IMR-90 (cell line): ENCODE measurements at regions not wholly inside any gene's neighbourhood (a gene's known extent, or its start where the extent isn't known, plus 50 kb on each side); places are given as distances from the start of the nearest gene placed in this dataset.

Experiments used
- ATAC-seq: fragments of 200-7000 bp; cut with Tn5 transposase; 2 replicates; pipeline ENCODE4 v1.9.1; 2020; ENCODE audit warnings: low read depth, mild to moderate bottlenecking, moderate library complexity
- BruUV-seq: library from RNA; stranded (reverse); fragments of 400-500 nt; replicated peaks from 2 replicates; lab custom pipeline; 2021; lab: Mats Ljungman, UMichigan
- CTCF ChIA-PET: fragments of 300-600 bp; formaldehyde crosslinking; extraction: SDS; loops from one replicate; lab custom pipeline; 2021; ENCODE audit warnings: antibody characterized with exemption; lab: Yijun Ruan, JAX
- POLR2A ChIA-PET: fragments of 300-600 bp; sonication (Branson Sonifier 250); formaldehyde crosslinking; loops from one replicate; lab custom pipeline; 2022; ENCODE audit warnings: antibody characterized with exemption; ENCODE audit not compliant: unreplicated experiment; lab: Charles Lee
- DNase-seq: peaks from one replicate; pipeline ENCODE4 v3.0.0; 2013
- H2AFZ ChIP-seq: replicated peaks from 2 replicates; pipeline ENCODE3; 2013; ENCODE audit warnings: low read length, mild to moderate bottlenecking; ENCODE audit not compliant: poor library complexity
- H2AK5ac ChIP-seq: 2 replicates; pipeline ENCODE4 v1.6.1; 2013; ENCODE audit warnings: low read depth, low read length, inconsistent platforms
- H2AK9ac ChIP-seq: replicated peaks from 2 replicates; pipeline ENCODE3; 2013; ENCODE audit warnings: mild to moderate bottlenecking, low read depth, low read length, moderate library complexity; ENCODE audit not compliant: poor library complexity
- H2BK120ac ChIP-seq: 2 replicates; pipeline ENCODE4 v1.6.1; 2013; ENCODE audit warnings: low read depth, low read length, inconsistent platforms
- H2BK15ac ChIP-seq: 3 replicates; pipeline ENCODE4 v1.6.1; 2013; ENCODE audit warnings: low read depth, low read length, inconsistent platforms
- H2BK20ac ChIP-seq: 2 replicates; pipeline ENCODE4 v1.6.1; 2013; ENCODE audit warnings: low read depth, mild to moderate bottlenecking, inconsistent platforms, low read length, moderate library complexity
- H2BK5ac ChIP-seq: 2 replicates; pipeline ENCODE4 v1.6.1; 2013; ENCODE audit warnings: mild to moderate bottlenecking, low read depth, low read length, inconsistent platforms; ENCODE audit not compliant: poor library complexity, severe bottlenecking
- H3K14ac ChIP-seq: replicated peaks from 2 replicates; pipeline ENCODE4 v1.6.1; 2013; ENCODE audit warnings: low read depth, low read length, inconsistent platforms
- H3K18ac ChIP-seq: 2 replicates; pipeline ENCODE4 v1.6.1; 2013; ENCODE audit warnings: low read depth, low read length, control low read depth
- H3K23ac ChIP-seq: 2 replicates; pipeline ENCODE4 v1.6.1; 2013; ENCODE audit warnings: low read depth, low read length, inconsistent platforms
- H3K27ac ChIP-seq: 2 replicates; pipeline ENCODE4 v1.5.1; 2013; ENCODE audit warnings: mild to moderate bottlenecking, control low read depth, low read length; ENCODE audit not compliant: insufficient read depth
- H3K27me3 ChIP-seq: 2 replicates; pipeline ENCODE4 v1.6.1; 2013; ENCODE audit warnings: low read length; ENCODE audit not compliant: control insufficient read depth, insufficient read depth
- H3K36me3 ChIP-seq: 2 replicates; pipeline ENCODE4 v1.6.1; 2013; ENCODE audit warnings: low read length, mixed read lengths; ENCODE audit not compliant: control insufficient read depth, insufficient read depth
- H3K4ac ChIP-seq: 2 replicates; pipeline ENCODE4 v1.6.1; 2013; ENCODE audit warnings: low read depth, low read length, inconsistent platforms
- H3K4me1 ChIP-seq: 2 replicates; pipeline ENCODE4 v1.6.1; 2013; ENCODE audit warnings: low read length, mixed read lengths; ENCODE audit not compliant: control insufficient read depth, insufficient read depth
- H3K4me2 ChIP-seq: 2 replicates; pipeline ENCODE4 v1.6.1; 2013; ENCODE audit warnings: low read depth, mild to moderate bottlenecking, control low read depth, low read length, moderate library complexity
- H3K4me3 ChIP-seq: 2 replicates; pipeline ENCODE4 v1.5.1; 2013; ENCODE audit warnings: low read depth, mild to moderate bottlenecking, control low read depth, low read length, moderate library complexity; ENCODE audit not compliant: insufficient read depth
- H3K56ac ChIP-seq: 2 replicates; pipeline ENCODE4 v1.6.1; 2013; ENCODE audit warnings: low read length, inconsistent platforms; ENCODE audit not compliant: insufficient read depth; ENCODE audit errors: extremely low read depth
- H3K79me1 ChIP-seq, 2 experiments: 2 replicates each; pipeline ENCODE4 v1.6.1; 2013; ENCODE audit warnings: low read length in 2 of 2, inconsistent platforms in 1 of 2, low read depth in 1 of 2
- H3K9ac ChIP-seq: 2 replicates; pipeline ENCODE4 v1.6.1; 2013; ENCODE audit warnings: low read depth, low read length, control low read depth
- H3K9me1 ChIP-seq: 2 replicates; pipeline ENCODE4 v1.6.1; 2013; ENCODE audit warnings: low read length, inconsistent platforms; ENCODE audit not compliant: insufficient read depth
- H3K9me3 ChIP-seq: 2 replicates; pipeline ENCODE4 v1.6.1; 2013; ENCODE audit warnings: low read length; ENCODE audit not compliant: control insufficient read depth, insufficient read depth
- H4K20me1 ChIP-seq: 2 replicates; pipeline ENCODE4 v1.6.1; 2013; ENCODE audit warnings: low read length, inconsistent platforms; ENCODE audit not compliant: insufficient read depth
- H4K5ac ChIP-seq: 2 replicates; pipeline ENCODE4 v1.6.1; 2013; ENCODE audit warnings: mild to moderate bottlenecking, low read depth, low read length, control low read depth
- H4K8ac ChIP-seq, 2 experiments: 2 replicates each; pipeline ENCODE4 v1.6.1; 2013; ENCODE audit warnings: low read depth in 2 of 2, low read length in 2 of 2, control low read depth in 1 of 2, inconsistent platforms in 1 of 2
- H4K91ac ChIP-seq: 2 replicates; pipeline ENCODE4 v1.6.1; 2013; ENCODE audit warnings: low read depth, low read length, inconsistent platforms; ENCODE audit not compliant: insufficient read depth
- BHLHE40 ChIP-seq: fragments of 150-350 bp; IDR thresholded peaks from 2 replicates; pipeline ENCODE4 v1.6.1; 2016; ENCODE audit warnings: mild to moderate bottlenecking, low read depth, low read length
- CEBPB ChIP-seq: IDR thresholded peaks from 2 replicates; pipeline ENCODE4 v1.6.1; 2012; ENCODE audit warnings: low read depth, low read length, improper control_type of control experiment
- CHD1 ChIP-seq: IDR thresholded peaks from 2 replicates; pipeline ENCODE4 v1.6.1; 2012; ENCODE audit warnings: low read depth, low read length, improper control_type of control experiment
- ELK1 ChIP-seq: fragments of 150-350 bp; IDR thresholded peaks from 2 replicates; pipeline ENCODE4 v1.6.1; 2016; ENCODE audit warnings: low read depth, mild to moderate bottlenecking, low read length, moderate library complexity, borderline replicate concordance
- FOS ChIP-seq: fragments of 150-350 bp; IDR thresholded peaks from 2 replicates; pipeline ENCODE4 v1.6.1; 2016; ENCODE audit warnings: low read depth, low read length
- MAFK ChIP-seq: IDR thresholded peaks from 2 replicates; pipeline ENCODE4 v1.6.1; 2012; ENCODE audit warnings: low read depth, low read length, improper control_type of control experiment
- MAZ ChIP-seq: IDR thresholded peaks from 2 replicates; pipeline ENCODE4 v1.6.1; 2012; ENCODE audit warnings: low read depth, mild to moderate bottlenecking, low read length, improper control_type of control experiment, moderate library complexity, borderline replicate concordance
- MXI1 ChIP-seq: IDR thresholded peaks from 2 replicates; pipeline ENCODE4 v1.6.1; 2012; ENCODE audit warnings: low read depth, mild to moderate bottlenecking, low read length, moderate library complexity, borderline replicate concordance
- NFE2L2 ChIP-seq: fragments of 150-350 bp; IDR thresholded peaks from 2 replicates; pipeline ENCODE4 v1.6.1; 2016; ENCODE audit warnings: low read depth, mild to moderate bottlenecking, low read length
- POLR2A ChIP-seq: IDR thresholded peaks from 2 replicates; pipeline ENCODE4 v1.6.1; 2012; ENCODE audit warnings: mild to moderate bottlenecking, low read depth, low read length
- RAD21 ChIP-seq: IDR thresholded peaks from 2 replicates; pipeline ENCODE4 v1.6.1; 2012; ENCODE audit warnings: low read length, improper control_type of control experiment
- RCOR1 ChIP-seq: IDR thresholded peaks from 2 replicates; pipeline ENCODE4 v1.6.1; 2012; ENCODE audit warnings: mild to moderate bottlenecking, low read length, improper control_type of control experiment; ENCODE audit not compliant: insufficient replicate concordance
- RFX5 ChIP-seq: IDR thresholded peaks from 2 replicates; pipeline ENCODE4 v1.8.0; 2012; ENCODE audit warnings: low read depth, mild to moderate bottlenecking, low read length, moderate library complexity
- SMC3 ChIP-seq: fragments of 150-350 bp; IDR thresholded peaks from 2 replicates; pipeline ENCODE4 v1.6.1; 2016; ENCODE audit warnings: low read depth, mild to moderate bottlenecking, antibody characterized with exemption, low read length, moderate library complexity
- USF2 ChIP-seq: fragments of 150-350 bp; IDR thresholded peaks from 2 replicates; pipeline ENCODE4 v1.6.1; 2017; ENCODE audit warnings: mild to moderate bottlenecking, antibody characterized with exemption, low read length, low read depth
- WGBS, 2 experiments: methylation state at CpG; one replicate each; pipeline versions ENCODE4 v1.1.5 to v1.1.7; 2013; ENCODE audit warnings: missing lambda C conversion rate in 2 of 2; ENCODE audit not compliant: insufficient read length in 1 of 2; ENCODE audit errors: extremely low coverage in 2 of 2; 5-methylcytosine and 5-hydroxymethylcytosine counted together
- dilution Hi-C: fragments of 300-500 bp; cut with HindIII; formaldehyde crosslinking; loops from one replicate; pipeline ENCODE4 v1.14.3; 2018; ENCODE audit warnings: low sequenced_read_pairs; ENCODE audit not compliant: unreplicated experiment
- in situ Hi-C: fragments of 300-500 bp; cut with MboI; formaldehyde crosslinking; loops from 3 replicates; pipeline ENCODE4 v1.14.3; 2019; ENCODE audit warnings: low sequenced_read_pairs, inconsistent platforms, mixed read lengths
- intact Hi-C: fragments of 100-400 bp; cut with micrococcal nuclease; formaldehyde crosslinking; loops from 2 replicates; pipeline ENCODE4 v1.10.0; 2022
- TF ChIP-seq, protein P1 (sequence below): conservative IDR thresholded peaks from 2 replicates; pipeline ENCODE4 v1.5.1; 2012; ENCODE audit warnings: mild to moderate bottlenecking, low read depth, low read length, improper control_type of control experiment

DNA sequence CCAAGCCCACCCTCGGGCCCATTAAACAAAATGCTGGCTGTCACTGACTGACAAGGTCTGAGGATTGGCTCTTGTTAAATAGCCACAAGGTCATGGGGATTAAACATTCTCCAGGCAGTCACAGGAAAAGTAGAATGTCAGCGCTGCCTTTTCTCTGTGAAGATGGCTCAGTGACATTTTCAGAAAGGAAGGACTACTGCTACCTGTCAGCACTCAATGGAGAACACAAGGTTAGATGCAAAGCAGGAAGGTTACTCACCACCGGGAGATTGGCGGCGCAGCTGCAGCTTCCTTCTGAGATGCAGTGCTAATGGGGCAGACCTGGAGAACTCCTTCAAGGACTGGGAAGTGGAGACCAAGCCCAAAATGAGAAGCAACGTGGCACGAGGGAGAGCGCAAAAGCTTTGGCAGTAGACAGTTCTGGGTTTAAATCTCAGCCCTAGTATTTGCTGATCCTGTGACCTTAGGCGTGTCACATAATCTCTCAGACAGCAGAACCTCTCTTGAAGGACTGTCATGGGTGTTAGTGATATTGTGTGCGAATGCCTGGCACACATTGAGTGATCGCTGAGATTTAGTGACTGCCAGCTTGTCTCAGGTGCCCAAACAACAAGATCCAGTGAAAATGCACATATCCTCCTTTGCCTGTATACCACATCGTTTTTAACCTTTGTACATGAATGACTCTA, 213.1 kb upstream of the BOD1L1 start:
- H4K20me1 ChIP-seq, result no peaks in the 10 kb centered on the region
- H2AK5ac ChIP-seq, result no peak overlapping the region
- WGBS, 2 experiments, result 74% methylated on average over 4 of the region's 12 CpGs; no CpG with 5 or more reads in 1 of the 2 experiments
- H3K4me1 ChIP-seq, result no peaks in the 10 kb centered on the region
- no peaks in the 10 kb centered on the region for H3K27me3 ChIP-seq
- H4K5ac ChIP-seq, result no peak overlapping the region
- no peak overlapping the region for H3K14ac ChIP-seq
- H3K9me1 ChIP-seq, result no peaks in the 10 kb centered on the region
- BruUV-seq, result no TSS peak
- DNase-seq (no peak), ATAC-seq (no peak)
- H4K8ac ChIP-seq, result no peak overlapping the region
- H3K23ac ChIP-seq, result no peak overlapping the region
- H3K56ac ChIP-seq, result no peak overlapping the region
- no peak overlapping the region for H2BK120ac ChIP-seq
- H2AFZ ChIP-seq, result peak overlapping the region; percentile 63
- H4K91ac ChIP-seq, result no peak overlapping the region
- H2BK20ac ChIP-seq, result no peak overlapping the region
- ChIA-PET POLR2A (no interaction called here), CTCF (interaction anchor here (1.3 kb wide), 1 partner anchor 16 kb away, joined by 3 read pairs; no protein-coding TSS in a partner anchor)
- in situ Hi-C loops (no loop called here), intact Hi-C loops (no loop called here), dilution Hi-C loops (no loop called here)
- H3K9me3 ChIP-seq, result no peaks in the 10 kb centered on the region
- H3K4me2 ChIP-seq, result no peak overlapping the region
- H3K36me3 ChIP-seq, result no peaks in the 10 kb centered on the region
- no peak overlapping the region for H3K18ac ChIP-seq
- no peaks in the 10 kb centered on the region for H3K79me1 ChIP-seq
- H3K9ac ChIP-seq, result no peak overlapping the region
- H3K27ac ChIP-seq, result no peak overlapping the region
- H3K4me3 ChIP-seq, result no peak overlapping the region
- peak overlapping the region; percentile 39 for H2AK9ac ChIP-seq
- no peak overlapping the region for H3K4ac ChIP-seq
- no peak overlapping the region for H2BK15ac ChIP-seq
- TF ChIP-seq RAD21 (no peak), SMC3 (no peak), CHD1 (no peak), ELK1 (no peak), USF2 (no peak), MXI1 (no peak), NFE2L2 (no peak), RFX5 (no peak), POLR2A (no peak), CEBPB (no peak), MAFK (no peak), RCOR1 (no peak), MAZ (no peak), BHLHE40 (no peak), FOS (no peak)
- TF ChIP-seq, protein P1, sequence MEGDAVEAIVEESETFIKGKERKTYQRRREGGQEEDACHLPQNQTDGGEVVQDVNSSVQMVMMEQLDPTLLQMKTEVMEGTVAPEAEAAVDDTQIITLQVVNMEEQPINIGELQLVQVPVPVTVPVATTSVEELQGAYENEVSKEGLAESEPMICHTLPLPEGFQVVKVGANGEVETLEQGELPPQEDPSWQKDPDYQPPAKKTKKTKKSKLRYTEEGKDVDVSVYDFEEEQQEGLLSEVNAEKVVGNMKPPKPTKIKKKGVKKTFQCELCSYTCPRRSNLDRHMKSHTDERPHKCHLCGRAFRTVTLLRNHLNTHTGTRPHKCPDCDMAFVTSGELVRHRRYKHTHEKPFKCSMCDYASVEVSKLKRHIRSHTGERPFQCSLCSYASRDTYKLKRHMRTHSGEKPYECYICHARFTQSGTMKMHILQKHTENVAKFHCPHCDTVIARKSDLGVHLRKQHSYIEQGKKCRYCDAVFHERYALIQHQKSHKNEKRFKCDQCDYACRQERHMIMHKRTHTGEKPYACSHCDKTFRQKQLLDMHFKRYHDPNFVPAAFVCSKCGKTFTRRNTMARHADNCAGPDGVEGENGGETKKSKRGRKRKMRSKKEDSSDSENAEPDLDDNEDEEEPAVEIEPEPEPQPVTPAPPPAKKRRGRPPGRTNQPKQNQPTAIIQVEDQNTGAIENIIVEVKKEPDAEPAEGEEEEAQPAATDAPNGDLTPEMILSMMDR, result no peak
- H2BK5ac ChIP-seq, result no peak overlapping the region
